SKM-1 treated with dmso at 0.1 percent for 144 hours (cell line): ENCODE measurements at regions not wholly inside any gene's neighbourhood (a gene's known extent, or its start where the extent isn't known, plus 50 kb on each side); places are given as distances from the start of the nearest gene placed in this dataset.
"Not testable (repeated sequence)": the region's sequence is repeated elsewhere in the genome, so short reads cannot be mapped to it uniquely, and the experiment has no call there.

ENCODE experiments used
- DNase-seq: peaks from one replicate; lab custom pipeline; 2025; ENCODE audit not compliant: unreplicated experiment; lab: John Stamatoyannopoulos, UW

DNA sequence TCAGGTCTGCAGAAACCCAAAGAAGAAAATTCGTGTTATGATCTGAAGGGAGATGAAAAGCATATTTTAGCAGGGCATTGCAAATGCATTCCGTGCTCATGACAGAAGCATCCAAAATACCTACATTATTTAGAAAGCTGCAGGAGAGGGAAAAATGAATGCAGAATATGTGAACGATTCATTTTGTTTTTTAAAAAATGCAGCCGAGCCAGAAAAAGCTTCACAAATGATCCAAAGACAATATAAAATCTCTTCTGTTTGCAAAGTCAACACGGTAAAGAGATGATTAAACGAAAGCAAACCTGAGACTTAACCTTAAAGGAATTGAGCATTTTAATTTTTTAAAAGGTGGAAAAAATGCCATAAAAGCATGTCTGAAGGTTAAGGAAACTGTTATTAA, 136.1 kb upstream of the SULF2 start:
- DNase-seq = no peak

DNA sequence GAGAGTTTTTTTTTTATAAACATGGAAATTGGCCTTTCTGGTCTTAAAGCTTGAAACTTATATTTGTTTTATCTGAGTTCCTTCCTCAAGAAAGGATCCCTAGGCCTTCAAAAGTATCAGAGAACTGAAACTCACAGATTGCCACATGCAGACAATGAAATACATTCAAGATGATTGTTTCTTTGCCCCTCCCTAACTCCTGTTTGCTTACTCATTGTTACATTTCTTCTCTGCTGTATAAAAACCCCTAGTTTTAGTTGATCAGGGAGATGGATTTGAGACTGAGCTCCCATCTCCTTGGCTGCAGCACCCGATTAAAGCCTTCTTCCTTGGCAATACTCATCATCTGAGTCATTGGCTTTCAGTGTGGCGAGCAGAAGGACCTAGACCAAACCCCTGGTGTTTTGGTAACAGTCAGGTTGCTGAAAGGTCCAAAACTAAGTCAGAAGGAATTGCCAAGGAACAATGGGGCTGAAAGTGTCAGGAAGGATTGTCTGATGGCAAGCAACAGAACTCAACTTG, 132.3 kb upstream of the SULF2 start:
- no peak for DNase-seq

DNA sequence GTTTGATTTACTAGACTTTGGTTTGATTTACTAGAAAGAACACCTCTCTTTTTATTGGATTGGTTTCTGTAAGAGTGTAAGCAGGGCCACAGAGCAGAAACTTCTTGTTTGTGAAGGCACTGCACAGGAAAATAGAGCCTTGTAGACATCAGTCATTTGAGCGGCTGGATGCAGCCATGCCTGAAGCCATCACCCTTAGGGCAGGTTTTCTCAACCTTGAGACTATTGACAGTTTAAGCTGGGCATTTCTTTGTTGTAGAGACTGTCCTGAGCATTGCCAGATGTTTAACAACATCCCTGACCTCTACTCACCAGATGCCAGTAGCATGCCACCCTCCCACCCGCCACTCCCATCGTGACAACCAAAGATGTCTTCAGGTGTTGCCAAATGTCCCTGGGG, 130.2 kb upstream of the SULF2 start:
- no peak for DNase-seq

DNA sequence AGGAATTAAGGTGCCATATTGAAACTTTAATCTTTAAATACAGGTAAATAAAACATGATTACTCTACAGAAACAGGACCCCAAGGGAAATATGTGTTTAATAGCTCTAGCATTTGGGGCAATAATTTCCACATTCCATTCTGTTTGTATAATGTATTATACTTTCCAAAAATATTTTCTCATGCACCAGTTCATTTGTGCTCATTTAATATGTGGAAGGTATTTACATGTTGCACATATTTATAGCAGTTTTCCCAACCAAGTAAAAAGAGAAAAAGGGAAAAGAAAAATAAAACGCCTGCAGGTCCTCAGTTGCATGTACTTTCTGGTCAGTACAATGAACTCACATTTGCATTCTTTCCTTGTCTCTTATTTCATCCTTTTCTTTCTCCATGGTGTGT, 129.5 kb upstream of the SULF2 start:
- no peak for DNase-seq

DNA sequence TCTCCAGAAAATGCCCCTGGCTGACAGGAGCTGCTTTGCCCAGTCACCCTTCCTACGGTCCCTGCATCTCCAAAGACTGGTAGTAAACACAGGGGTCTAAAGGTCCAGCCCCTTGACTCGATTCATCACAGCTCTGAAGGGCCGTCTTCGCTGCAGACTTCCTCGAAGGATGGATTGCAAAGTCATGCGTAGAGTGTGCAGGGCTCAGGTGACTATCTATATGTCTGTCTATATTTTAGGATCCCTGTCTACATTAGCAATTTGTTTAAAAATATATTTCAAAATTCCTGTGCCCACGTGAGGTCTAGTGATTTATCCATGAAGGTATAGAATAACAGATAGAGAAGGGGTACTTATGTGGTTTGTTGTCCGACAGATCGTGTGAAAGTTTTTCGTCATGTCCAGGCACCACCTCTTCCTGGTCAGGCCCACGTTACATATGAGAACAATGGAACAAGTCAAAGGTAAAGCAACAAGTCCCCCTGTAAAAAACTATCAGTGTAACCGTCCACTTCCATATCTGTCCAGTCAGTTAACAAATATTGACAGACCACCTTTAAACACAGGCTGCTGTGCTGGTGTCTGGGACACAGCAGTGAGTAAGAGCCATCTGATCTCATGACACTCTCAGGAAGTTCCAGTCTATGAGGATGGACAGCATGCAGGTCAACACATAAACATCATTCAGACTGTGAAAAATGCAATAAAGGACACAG, 127.7 kb upstream of the SULF2 start:
- not testable (repeated sequence) for DNase-seq

DNA sequence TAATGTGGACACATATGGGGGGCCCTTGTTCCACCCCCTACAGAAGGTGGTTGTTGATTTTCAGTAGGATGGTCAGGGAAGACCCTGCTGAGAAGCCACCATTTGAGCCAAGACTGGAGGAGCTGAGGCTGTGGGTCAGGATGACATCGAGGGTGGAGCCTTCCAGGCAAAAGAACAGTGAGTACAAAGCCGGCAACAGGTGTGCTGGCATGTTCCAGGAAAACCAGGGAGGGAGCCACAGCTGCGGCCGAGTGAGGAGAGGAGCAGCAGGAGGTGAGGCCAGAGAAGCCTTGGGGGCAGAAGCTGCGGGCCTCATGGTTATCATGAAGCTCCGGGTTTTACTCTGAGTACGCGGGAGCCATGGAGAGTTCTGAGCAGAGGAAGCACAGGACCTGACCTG, 126.9 kb upstream of the SULF2 start:
- DNase-seq = not testable (repeated sequence)

DNA sequence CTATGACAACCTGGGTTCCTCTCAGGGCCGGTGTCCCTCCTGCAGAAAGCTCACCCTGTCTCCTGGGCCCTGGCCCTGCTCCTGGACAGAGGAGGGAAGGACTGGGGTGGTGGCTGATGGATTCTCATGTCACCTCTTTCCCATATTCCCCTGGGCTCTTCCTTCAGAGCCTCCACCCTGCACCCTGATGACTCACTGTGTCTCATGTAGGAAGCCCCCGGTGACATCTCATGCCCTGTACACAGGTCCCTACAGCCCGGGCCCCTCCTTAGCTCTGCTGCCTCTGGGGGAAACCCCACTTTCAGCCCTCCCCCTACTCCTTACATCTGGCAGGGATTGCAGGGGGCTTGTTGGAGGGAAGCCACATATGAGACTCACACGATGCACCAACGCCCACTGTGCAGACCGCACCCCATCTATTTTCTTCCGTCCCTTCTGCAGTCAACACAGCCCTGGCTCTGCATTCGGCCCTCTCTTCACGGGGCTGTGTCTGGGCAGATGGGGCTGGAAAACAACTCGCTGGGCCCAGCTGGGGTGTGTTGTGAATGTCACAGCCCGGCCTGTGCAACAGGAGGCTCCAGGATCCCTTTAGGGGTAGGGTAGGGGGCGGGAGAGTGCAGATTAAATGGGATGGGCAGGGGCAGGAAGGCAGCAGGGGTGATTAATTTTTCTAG, 124.6 kb upstream of the SULF2 start:
- DNase-seq = not testable (repeated sequence)

DNA sequence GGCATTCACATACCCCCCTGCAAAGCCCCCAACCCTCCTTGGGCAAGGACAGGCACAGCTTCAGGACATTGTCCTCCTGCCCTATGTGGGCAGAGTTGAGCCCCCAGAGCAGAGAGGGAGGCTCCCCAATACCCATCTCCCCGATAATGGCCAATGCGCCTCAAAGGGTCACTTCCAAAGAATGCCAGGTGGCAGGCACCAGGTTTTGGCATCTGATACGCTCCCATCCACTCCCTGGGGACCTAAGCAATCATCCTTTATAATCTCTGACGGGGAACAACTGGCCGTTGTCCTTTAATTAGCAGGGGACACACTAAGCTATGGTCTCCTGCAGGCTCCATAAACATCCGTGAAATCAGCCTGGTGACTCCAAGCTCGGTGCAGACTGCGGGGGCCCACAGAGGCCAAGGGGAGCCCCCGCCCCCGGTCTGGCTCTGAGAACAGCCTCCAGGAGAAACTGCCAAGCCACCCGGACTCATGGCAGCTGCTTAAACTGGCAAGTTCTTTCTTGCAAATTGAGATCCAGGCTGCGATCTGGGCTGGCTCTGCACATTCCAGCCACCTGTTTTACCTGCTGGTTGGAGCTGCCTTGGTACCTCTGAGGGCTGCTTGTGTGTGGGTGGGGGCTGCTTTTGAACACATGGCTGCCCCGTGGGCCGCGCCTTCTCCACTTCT, 123.2 kb upstream of the SULF2 start:
- not testable (repeated sequence) for DNase-seq

DNA sequence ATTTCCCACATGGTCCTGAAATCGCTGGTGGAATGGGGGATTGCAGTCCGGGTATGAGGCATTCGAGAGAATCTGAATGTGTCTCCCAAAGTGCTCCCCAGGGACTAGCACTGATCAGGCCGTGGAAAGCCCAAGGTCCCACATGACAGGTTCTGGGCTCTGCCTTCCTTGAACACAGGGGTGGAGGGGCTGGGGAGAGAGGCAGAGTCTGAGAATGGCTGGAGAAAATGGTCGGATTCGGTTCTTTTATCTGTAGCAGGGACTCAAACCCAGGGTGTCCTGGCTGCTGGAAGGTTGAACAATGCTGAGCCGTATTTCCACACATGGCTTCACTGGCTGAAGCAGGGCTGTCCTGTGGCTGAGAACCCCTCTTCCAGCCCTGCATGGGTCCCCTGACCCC, 122.7 kb upstream of the SULF2 start:
- DNase-seq = not testable (repeated sequence)

DNA sequence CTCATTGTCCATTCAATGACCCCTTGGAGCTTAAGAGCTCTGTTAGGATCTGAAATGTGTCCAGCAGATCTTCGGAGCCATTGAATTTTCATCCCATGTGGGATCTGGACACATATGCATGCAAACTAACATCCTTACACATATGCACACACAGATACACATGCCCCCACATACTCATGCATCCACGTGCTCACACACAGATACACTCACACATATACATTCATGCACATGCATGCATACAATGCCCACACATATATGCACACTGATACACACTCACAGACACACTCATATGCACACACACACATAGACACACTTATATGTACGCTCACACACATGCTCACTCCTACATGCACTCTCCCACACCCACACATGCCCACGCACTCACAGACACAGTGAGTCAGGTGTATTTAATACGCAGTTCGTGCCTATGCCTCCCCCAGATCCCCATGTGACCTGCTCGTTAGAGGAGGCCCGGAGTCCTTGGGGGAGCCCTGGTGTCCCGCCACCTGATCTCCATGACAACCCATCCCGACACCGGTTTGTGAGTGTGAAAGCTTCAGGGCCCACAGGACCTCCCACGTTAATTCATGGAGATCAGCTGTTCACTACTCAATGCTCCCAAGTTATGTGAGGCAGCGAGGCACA, 121.9 kb upstream of the SULF2 start:
- no peak for DNase-seq

DNA sequence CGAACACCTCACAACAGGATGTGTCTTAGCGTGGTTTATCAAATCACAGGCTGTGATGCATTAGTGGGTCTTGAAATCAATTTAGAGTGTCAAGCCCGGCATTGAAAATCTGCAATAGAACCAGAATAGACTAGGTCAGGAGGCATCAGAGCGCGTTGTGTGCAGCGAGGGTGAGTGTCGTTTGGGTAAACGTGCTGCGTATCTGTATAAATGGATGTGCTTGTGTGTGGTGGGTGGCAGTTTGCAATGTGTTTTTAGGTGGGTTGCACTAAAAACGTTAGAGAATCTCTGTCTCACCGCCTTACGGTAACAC, 121.0 kb upstream of the SULF2 start:
- no peak for DNase-seq

DNA sequence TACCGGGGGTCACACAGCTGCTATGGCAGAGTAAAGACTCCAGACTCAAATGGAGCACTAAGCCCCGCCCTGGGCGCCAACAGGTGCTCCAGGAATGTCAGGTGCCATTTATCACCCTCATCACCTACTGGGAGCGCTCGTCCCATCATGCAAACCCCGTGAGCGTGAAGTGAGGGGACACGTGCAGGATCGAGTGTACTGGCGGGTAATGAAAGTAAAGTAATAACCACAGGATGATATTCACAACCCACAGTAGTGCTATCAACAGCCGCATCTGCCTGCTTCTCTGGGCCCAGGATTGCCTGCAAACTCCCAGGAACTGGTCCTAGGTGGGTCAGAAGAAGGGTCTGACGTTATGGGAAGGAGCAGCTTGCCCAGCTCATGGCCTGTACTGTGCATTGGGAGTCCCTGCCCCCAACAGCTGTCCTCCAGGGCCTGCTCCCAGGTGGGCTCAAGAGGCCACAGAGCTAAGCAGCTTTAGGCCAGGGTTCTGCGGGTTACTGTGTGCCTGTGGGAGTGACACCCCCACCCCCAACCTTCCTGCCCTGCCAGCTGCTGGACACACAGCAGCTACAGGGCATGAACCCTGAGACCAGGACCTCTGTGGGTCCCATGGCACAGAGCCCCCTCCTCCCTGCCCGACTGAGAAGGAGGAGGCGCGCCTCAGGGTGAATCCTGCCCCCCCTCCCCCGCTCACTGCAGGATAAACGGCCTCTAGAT, 120.5 kb upstream of the SULF2 start:
- no peak for DNase-seq

DNA sequence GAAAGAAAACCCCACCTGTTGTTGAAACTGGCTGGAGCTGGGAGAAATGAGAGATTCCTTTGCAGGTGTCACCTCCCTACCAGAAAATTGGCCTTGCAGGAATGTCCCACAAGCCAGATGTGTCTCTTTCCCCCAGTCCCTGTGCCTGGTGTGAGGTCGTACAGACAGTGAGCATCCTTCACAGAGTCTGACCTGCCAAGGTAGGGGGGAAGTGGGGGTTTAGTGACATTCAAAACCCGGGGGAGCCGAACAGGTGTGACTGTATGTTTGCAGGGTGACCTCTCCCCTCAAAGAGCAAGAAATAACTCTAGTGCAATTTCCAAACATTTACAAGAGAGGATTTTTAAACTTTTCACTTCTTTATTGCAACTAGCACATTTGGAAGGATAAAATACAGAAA, 117.7 kb upstream of the SULF2 start:
- not testable (repeated sequence) for DNase-seq

DNA sequence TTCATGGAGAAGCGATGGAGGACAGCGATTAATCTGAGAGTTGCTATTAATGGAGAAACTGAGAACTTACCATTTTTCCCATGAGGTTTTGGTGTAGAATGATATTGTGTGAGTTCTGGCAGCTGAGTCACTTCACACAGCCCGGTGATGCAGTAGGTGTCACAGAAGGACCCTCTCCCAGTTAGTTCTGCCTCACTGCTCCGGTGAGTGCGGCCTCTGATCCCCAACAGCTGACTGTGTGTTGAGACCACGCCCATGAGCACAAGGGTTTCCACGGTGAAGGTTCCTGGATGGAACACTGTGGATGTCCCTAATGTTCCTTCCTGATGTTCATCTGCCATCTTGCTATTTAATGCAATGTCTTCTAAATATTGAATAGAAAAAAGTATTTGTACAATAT, 114.0 kb upstream of the SULF2 start:
- not testable (repeated sequence) for DNase-seq

DNA sequence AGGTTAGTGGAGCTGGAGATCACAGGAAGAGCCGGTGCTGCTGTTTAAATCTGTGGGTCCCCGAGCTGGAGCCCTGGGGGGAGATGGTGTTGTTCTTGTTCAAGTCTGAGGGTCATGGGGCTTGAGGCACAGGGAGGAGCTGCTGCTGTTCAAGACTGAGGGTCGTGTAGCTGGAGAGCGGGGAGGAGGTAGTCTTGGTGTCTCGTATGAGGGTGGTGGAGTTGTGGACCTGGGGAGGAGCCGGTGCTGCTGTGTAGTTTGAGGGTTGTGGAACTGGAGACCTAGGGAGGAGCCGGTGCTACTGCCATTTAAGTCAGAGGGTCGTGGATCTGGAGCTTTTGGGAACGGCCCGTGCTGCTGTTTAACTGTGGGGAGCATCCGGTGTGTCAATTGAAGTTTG, 112.2 kb upstream of the SULF2 start:
- no peak for DNase-seq

DNA sequence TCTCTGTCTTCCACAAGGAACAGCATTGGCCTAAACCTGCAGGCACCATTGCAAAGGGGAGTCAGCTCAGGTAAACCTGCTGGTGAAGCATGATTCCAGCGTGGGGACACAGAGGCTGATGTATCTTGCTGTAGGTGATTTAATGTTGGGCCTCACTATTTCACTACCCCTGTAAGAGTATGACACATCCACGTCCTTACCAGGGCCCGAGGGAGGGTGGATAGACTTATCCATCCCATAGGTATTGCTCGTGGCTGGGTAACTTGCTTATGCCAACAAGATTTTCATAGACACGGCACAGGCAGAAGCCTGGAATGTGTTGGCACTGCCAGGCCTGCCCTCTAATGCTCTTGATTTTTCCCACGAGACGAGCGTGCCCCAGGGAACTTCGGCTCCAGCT, 107.4 kb upstream of the SULF2 start:
- not testable (repeated sequence) for DNase-seq

DNA sequence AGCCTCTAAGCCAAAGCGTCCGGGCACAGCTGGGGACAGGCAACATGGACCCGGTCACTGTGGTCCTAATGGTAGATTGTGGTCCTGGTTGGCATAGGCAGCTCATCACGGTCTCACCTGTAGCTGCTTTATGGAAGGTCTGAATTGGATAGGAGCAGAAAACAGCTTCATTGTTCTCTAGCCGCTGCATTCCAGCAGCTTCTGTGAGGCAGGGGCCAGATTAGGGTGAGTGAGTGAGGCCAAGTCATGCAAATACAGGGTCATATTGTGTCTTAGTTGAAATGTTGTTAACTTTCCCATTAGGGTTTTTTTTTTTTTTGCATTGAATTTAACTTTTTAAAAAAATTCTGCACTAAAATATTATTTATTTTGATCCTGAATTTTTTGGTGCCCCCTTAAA, 105.4 kb upstream of the SULF2 start:
- DNase-seq = not testable (repeated sequence)

DNA sequence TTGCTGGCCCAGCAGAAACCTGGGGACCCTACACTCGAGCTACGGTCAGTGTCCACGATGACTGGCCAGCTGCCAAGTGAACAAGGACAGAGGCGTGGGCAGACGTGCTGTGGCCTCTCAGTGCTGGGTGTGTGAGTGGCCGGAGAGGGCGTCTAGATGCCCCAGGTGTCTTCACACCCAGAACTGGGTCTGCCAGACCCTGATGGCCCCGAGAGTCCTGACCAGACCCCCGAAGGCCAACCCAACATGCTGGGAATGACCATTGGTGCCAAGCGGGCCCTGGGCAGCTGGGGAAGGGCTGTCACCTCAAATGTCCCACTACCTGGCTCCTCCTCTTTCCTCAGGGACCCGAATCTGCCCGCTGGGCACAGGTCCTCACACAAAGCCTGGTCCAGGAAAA, 104.5 kb upstream of the SULF2 start:
- DNase-seq = not testable (repeated sequence)

DNA sequence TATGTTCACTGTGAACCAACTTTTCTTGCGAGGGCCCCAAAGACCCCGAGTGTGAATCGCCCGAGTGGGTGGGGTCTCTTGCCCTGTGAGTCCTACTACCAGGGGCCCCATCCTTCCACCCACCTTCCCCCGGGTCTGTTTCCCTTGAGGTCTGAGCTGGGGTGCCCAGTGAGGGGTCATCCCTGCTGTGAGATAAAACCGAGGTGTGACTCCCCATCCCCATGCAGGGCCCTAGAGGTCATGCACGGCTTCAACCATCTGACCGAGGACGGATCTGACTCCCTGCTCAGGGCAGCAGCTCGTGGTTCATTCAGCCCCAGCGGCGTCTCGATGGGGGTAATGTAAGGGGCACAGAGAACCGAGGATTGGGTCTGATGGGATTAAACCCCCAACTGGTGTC, 103.1 kb upstream of the SULF2 start:
- no peak for DNase-seq

DNA sequence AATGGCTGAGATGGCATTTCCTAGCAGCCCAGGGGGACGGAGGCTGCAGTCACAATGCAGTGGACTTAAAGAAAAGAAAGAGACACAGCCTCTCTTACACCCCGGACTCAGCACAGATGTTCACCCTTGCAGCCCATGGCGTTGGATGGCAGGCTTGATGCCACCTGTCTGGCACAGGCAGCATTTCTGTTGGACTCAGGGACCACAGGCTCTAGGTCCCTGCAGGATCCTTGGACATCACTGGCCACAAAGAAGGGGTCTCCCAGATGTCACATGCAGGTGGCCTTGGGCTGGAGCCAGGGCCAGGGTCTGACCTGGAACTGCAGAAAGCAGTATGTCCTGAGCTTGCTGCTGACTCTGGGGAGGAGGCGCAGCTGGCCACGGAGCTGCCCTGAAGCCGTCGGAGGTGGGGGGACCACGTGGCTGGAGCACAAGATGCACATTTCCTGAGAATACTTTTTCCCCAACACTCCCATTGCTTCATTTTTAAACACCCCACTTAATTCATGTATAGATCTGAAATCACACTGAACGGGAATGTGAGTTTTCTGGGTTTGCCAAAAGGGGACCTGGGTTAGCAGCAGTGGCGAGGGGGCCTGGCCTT, 102.3 kb upstream of the SULF2 start:
- DNase-seq = no peak

DNA sequence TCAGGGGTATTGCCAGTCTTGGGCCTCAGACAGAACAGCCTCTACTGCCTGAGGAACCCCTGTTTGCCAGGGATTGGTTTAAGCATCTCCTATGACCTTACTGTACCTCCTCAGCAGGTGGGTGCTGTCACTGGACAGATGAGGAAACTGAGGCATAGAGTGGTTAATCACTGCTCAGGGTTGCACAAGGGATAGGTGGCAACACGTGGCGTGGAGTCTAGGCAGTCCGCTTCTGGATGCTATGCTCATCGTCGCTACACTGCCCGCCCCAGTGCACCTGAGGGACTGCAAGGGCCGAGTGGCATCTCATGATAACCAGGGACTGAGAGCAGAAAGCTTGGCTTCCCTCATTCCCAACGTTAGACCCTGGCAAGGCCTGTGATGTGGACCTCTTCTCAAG, 101.8 kb upstream of the SULF2 start:
- DNase-seq = no peak
